HG03025 (cell line): ENCODE measurements at regions not wholly inside any gene's neighbourhood (a gene's known extent, or its start where the extent isn't known, plus 50 kb on each side); places are given as distances from the start of the nearest gene placed in this dataset.

ENCODE experiments used
- ATAC-seq: cut with Tn5 transposase; IDR thresholded peaks from one replicate; pipeline ENCODE4 v1.9.1; 2021; ENCODE audit warnings: mild to moderate bottlenecking, moderate library complexity; ENCODE audit not compliant: unreplicated experiment, low FRiP score

DNA sequence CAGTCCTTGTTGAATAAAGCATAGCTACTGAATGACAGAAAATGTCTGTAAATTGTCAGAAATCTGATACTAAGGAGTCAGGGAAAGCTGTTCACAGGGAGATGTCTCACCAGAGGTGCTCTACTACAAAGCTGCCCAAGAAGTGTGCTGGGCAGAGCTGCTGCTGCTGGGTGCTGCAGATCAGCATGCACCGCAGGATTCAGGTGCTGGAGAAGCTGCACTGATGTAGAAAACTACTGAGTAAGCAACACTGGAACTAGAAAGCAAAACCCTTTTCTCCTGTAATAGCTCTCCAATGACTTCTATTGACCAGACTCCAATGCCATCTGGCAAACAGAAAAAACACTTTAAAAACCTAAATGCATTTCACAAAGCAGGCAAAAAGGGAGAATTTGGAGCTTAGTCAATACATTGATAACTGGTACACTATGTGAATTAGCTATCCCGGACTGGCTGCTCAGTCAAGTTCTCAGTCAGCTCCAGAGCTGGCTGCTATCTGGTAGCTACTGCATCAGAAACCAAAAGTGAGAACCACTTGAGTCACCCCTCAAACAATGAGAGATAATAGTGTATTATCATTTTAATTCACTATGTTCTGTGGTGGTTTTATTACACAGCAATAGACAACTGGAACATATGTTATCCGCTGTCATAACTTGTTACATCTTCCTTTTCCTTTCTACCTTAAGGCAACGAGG lies 493.1 kb downstream of the CPS1 start:
- no peak for ATAC-seq

DNA sequence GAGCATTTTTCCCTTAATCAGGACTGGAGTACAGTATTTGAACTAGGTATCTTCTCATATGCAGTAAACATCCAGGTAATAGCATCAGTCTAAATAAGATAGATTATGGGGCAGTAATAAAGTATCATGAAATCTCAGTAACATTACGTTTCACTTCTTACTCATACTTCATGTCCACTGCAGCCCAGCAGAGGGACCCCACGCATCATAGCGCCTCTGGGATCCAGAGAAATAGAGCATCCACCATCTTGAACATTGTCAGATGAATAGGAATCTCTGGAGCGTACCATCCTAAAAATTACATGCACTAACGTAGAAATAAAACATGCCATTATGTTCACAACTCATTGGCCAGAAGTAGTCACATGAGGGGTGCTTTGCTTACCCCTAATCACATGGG lies 499.0 kb downstream of the CPS1 start:
- ATAC-seq, result no peak

DNA sequence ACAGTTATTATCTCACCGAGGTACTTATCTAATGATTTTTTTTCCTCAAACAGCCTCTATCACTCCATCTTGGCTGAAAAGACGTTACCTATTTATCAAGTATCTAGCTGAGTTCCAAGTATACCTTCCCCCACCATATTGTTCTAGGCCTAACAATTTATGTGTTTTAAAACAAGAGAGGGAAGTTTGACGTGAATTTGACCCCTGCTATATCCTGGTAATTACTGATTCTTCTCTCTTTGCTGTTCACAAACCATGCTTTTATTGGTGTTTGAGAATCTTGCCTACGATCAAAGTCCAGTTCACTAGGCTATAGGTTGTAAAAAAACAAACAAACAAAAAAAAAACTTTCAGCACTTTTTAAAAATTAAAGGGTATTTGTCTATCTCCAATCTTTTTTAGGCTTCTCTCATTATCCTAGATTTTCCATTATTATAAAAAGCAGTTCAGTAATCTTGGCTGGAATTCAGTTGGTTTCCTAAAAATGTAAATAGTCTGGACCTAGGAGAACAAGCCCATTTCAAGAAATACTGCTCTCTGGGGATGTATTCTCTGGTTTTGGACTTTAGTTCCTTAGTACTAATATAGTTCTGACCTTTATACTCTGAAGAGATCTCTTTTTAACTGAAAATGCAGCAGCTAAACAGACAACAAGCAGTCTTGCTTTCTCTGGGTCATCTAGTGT lies 505.4 kb downstream of the CPS1 start:
- no peak for ATAC-seq

DNA sequence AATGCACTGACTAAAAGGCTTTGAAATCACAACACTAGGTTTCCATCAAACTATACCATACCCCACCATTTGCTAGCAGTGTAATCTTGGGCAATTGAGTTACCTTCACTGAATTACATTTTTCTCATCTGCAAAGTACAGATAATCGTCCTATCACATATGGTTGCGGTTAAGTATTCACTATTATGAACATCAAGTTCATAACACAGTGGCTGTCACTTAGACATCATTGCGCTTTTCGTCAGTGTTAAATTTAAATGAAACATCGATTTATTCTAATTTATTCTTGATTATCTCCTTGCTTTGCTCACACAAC lies 505.9 kb downstream of the CPS1 start:
- ATAC-seq, result no peak

DNA sequence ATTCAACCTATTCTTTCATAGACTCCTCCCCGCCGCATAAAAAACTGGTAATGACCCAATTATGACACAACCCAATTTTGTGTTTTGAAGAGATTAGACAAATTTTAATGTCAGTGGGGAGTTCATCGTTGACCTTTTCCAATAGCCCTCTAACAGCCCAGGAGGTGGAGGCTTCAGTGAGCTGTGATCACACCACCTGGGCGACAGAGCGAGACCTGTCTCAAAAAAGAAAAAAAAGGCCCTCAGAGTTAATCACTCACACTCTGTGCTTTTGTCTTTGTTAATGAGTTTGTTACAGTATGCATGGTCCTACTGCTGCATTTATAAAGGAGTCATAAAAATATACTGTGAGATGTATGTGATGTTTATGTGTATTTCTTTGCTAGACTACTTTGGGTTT lies 510.6 kb downstream of the CPS1 start:
- no peak for ATAC-seq

DNA sequence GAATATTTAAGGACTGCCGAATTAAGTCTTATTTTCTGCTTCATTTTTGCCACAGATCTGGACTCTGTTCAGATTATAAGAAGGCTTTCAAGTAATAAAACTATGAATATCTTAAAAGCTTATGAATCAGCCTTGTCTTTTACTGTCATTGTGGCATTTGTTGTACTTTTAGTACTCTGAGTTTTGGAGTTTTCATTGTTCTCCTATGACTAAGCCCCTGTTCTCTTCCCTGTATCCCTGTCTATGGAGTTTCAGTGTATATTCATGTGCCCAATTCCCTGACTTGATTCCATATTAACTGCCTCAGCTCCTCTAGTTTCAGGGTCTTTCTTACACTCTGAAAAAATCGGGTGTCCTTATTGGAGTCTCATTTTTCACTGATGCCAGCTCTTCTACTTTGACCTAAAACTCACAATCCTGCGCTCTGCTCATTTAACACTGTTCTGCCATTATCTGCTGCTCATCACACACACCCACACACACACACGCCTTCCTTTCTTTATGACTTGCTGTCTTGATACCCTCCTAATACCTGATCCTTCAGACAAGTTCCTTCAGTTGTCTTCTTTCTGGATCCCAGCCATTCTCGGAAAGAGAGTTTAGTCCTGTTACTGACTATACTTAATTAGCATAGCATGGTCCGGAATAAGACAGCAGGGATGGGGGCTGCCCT lies 511.8 kb downstream of the CPS1 start:
- ATAC-seq, result no peak

DNA sequence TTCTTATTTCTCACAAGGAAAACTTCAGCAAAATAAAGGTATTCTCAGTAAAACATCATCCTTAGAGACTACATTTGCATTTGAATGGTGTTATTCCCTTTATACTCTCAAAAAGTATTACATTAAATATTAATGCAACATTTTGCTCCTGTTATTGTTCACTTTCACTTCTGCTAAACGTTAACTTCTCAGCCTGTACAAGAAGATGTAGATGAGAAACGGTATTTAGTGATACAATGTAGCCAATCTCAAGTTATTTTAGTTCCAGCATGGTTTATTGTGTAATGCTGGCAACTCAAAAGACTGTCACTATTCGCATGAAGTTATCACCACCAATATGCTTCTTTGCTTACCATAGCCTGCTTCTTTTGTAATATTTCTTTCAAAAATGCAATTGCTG lies 514.1 kb downstream of the CPS1 start:
- ATAC-seq, result no peak

DNA sequence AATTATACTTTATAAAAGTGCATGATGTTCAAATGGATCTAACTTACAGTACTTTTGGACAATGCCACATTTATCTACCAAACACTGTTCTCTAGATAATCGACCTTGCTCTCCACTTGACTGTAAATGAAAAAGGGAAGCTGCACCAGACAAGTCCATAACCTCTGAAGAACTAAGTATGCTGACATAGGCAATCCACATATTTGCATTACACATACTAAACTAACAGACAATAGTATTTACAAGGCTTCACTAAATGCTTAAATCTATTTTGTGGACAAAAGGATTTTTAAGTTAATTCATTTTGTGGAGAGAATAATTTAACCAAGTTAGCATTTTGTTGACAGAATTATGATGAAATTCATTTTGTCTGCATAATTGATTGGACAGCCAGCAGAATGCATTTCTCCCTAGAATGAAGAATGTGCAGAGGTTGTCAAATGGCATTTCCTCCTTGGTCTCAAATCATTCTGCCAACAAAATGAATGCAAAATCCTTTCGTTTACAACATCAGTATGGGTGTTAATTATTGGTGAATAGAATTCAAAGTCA lies 520.9 kb downstream of the CPS1 start:
- ATAC-seq, result no peak

DNA sequence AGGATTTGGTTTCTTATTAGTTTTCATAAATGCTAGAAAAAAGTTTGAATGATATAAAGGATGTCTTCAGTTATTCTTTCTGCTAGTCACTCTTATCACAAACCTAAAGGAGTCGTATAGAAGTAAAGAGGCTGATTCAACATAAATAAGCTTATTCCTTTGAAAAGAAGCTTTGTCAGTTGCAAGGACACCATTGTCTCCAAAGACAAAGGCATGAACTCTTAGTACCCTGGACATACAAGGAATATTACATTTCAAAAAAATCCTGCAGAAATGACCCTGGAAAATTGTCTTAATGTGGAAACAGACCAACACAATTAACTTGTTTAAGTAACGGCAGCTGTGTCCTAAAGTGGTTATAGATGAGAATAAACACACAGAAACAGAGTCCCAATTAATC lies 528.0 kb downstream of the CPS1 start:
- ATAC-seq, result no peak

DNA sequence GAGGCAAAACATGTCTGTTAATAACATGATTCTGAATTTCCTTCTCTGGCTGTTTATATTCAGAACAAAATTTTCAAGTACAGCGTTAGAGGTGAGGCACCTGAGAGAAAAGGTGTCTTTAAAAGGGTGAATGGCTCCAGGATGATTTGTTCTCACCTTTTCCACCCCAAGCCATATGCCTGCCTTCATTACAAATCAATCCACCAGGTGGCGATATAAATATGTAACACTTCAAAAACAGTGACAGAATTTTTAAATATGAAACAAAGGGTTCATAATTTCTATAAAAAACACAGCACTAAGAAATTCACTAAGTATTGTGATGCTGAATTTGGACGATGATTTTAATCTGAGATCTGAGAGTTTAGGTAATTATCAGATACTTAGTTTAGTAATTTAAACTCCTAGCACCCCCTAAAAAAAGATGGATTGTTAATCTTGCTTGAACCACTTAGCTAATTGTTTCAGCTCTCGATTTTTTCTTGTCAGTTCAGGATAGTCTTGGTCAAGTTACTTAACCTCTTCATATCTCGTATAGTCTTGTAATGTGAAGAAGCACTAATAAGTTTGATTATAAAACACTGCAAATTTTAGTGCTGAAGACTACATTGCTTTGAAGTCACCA lies 528.8 kb downstream of the CPS1 start:
- peak; percentile 51 for ATAC-seq

DNA sequence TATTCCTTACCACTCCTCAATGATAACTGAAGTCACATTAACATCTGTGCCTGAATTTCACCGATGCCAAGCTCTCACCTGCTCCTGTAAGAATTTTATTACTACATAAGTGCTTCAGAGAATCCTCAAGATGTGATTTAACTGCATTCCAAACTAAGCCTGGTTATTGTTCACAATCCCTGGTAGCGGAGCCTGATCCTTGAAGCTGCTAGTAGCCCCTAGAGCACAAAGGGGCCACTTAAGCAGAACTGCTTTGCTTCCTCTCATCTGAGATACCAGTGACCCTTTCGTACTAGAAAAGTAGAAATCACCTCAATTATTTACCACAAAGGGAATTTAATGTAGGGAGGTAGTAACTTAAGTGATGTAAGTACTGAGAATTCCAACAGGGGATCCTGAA lies 529.6 kb downstream of the CPS1 start:
- ATAC-seq, result no peak

DNA sequence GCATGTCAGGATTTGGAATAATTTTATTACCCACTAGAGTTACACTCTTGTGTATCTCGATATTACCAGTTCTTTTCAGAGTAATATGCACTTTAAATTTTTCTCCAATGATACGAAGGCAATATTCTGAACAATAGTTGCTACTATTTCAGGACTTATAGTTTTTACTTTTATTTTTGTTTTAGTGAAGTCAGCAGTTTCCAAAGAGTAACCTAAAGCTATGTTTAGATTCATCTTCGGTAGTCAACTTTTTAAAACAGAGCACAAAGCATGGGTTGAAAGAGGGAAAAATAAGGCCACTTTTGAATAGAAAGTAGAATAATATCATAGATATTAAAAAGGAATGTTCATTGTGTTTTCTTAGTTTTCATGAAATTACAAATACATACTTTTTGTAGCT lies 532.7 kb downstream of the CPS1 start:
- no peak for ATAC-seq

DNA sequence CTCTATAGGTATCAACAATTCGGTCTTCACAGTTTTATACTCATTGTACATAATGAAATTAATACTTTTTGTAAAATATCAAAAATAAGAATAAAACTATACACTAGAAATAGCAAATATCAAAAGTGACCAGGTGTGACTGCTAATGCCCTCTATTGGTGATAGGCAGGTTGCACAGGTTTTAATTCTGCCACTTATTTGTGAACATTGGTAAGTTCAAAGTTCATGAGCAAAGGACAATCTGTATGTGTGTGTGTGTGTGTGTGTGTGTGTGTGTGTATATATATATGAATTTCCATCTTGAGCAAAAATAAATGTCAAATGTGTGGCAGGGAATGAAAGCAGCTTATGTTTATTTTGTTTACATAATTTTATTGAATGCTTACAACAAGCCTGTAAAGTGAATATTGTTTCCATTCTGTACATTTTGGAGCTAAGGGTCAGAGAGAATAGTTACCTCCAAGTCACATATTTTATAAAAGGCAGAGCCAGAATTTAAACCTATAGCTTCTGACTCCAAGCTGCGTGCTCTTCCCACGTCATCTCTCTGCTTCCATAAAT lies 537.4 kb downstream of the CPS1 start:
- ATAC-seq, result no peak

DNA sequence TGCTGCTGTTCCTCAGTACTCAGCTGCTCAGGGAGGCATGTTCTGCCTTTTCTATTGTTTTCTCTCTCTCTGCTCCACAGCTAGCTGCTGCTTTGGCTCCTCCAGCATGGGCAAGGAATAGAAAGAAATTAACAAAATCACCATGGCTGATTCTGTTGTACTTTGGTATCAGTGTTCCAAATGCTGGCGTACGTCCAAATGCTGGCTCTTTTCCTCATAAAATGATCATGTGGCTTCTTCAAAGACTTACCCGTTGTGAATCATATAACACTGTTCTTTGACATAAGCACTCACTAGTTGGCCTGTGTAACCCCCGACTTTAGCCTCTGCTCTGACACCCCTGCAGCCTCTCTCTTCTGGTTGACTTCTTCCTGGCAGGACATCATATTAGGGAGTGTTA lies 547.6 kb downstream of the CPS1 start:
- no peak for ATAC-seq

DNA sequence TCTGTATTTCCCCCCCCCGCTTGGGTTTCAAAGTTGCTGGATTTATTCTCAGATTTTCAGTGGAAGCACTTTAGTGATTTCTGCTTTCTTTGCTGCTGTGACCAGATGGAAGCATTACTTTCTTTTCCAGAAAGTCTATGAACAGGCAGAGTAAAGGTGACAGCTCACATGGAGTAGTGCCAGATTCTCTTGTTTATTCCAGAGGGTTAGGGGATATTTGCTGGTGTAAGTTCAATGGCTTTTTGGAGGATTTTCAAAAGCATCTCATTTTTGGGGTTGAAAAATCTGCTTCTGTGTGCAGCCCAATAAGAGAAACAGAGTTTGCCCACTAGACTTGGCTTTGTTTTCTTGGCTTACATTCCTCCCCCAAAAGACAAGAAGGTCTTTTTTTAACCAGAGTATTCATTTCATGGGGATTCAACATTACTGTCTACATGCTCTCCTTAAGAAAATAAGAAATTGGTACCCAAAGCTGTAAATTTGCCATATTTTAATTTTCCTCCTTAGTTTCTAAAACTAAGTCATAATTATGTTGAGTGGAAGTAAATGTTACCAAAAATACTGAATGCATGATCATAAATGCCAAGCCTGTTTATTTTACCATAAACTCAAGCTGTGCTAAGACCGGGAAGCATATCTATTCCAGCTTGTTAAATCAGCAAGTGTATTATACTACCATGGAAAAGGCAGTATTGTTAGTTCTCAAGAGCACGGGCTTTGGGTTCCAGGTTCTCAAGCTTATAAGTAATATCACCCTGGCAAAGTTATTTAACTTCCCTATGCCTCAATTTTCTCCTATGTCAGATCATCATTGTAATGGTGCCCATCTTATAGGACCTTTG lies 557.2 kb downstream of the CPS1 start:
- no peak for ATAC-seq

DNA sequence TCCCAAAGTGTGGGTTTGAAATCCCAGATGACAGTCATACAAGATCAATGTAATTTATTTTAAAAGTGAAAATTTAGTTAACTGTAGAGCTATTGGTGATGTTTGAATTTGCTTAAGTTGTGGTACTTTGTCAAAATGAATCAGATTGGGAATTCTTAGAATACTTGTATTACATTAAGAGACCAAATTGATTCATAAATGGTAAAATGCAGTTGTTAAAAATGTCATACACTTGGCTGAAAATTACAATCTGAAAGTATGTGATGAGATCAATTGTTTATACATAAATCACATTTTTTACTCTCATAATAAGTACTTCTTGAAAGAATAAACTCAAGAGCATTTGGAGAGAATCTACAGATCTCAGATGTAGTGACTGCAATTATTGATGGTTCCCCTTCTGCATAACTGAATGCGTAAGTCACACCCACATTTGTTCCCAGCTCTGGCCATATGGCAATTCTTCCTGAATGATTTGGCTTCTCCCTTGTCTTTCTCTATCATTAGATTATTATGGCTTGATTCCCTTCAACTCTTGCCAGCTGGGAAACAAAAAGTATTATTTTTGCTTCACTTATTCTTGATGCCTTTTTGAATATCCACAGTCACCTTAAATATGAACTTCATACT lies 558.5 kb downstream of the CPS1 start:
- ATAC-seq, result no peak

DNA sequence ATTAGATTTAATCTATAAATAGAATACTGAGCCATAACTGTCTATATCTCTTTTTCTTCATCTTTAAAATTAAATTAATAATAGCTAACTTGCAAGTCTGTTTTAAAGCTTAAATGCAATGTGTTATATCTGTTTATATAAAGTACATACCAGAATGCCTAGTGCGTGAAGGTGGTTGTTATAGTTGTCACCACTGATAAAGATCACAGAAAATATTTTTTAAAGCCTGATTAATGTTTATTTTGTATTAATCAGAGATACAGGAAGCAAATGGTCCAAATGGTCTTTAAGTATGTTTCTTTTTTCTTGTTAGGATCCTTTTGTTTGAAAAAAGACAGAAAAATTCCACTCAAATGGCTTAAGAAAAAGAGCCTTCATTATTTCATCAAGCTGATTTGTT lies 560.6 kb downstream of the CPS1 start:
- ATAC-seq, result no peak

DNA sequence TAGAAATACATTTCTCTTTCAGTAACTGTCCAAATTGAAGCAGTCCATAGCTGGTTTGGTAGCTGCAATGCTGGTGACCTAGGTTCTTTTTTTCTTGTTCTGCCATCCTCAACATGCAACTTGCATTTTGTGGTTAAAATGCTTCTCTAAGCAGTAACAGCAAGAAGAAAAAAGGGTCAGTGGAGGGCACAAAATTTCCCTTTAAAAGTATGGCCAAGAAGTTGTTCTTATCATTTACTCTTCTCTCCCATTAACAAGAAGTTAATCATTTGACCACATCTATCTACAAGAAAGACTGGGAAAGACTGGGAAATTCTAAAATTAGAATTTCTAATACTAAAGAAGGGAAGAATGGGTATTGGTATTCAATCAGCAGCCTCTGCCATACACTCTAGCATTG lies 569.9 kb downstream of the CPS1 start:
- ATAC-seq, result no peak

DNA sequence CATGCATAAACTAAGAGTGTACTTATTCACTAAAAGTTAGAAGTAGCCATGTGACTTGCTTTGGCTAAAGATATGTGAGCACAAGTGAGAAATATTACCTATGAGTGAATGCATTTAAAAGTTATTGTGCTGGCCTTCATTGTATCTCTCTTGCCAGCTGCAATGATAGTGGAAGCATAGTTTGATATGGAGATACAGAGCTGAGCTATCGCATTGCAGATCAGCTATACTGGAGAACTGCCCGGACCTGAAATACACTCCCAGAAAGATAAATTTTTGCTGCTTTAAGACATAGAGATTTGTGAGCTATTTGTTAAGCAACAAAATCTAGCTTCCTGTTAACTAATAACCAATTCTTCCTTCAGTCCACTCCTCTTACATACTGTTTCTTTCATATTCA lies 571.1 kb downstream of the CPS1 start:
- no peak for ATAC-seq

DNA sequence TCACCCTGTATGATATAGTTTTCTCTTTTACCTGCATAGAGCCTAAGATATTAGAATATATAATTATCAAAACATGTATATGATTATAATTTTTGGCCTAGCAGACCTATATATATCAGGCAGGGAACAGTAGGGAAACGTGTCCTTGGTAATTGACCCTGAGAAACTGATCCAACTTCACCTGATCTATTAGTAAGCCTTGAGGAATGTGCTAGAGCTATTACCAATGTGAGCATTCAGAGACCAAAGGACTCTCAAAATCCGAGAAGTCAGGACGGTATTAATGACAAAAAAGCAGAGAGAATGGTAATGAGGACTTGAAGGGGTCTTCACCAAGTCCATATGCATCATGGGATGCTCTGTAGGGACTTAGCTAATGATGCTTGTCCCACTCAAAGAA lies 571.9 kb downstream of the CPS1 start:
- no peak for ATAC-seq
